GM21825 (cell line): ENCODE measurements at regions not wholly inside any gene's neighbourhood (a gene's known extent, or its start where the extent isn't known, plus 50 kb on each side); places are given as distances from the start of the nearest gene placed in this dataset.
A peak's percentile ranks its signal among the peaks of the same experiment; 100 is the strongest.

Experiments used
- ATAC-seq: cut with Tn5 transposase; IDR thresholded peaks from one replicate; pipeline ENCODE4 v1.9.1; 2021; ENCODE audit warnings: mild to moderate bottlenecking, moderate library complexity; ENCODE audit not compliant: unreplicated experiment

DNA sequence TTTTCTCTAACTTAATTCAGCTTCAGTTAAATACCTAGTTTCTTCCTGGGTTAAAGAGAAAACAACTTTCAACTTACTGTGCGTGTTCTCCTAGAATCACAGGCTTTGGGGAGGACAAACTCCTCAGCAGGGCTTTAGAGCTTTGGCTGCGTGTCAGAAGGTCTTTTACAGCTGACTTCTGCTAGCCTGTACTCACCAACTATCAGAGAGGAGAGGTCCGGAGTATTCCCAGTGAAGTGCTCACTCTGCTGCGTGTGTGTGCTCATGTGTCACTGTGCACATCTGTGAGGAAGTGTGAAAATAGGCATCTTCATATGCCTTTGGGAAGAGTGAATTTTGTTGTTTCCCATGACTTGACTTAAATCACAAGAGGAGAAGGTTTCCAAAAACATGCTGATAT is 423.2 kb upstream of the SGCD start:
- ATAC-seq, result no peak

GRCh38 chr5:155905364-155905763 is 421.6 kb upstream of the SGCD start:
- no peak for ATAC-seq

DNA sequence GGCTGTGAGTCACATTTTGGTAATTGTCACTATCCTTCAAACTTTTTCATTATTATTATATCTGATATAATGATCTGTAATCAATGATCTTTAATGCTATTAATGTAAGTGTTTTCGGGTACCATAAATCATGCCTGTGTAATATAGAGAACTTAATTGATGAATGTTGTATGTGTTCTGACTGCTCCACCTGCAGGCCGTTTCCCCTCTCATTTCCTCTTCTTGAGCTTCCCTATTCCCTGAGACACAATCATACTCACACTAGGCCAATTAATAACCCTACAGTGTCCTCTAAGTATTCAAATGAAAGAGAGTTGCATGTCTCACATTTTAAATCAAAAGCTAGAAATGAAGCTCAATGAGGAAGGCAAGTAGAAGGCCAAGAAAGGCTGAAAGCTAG is 420.9 kb upstream of the SGCD start:
- no peak for ATAC-seq

DNA sequence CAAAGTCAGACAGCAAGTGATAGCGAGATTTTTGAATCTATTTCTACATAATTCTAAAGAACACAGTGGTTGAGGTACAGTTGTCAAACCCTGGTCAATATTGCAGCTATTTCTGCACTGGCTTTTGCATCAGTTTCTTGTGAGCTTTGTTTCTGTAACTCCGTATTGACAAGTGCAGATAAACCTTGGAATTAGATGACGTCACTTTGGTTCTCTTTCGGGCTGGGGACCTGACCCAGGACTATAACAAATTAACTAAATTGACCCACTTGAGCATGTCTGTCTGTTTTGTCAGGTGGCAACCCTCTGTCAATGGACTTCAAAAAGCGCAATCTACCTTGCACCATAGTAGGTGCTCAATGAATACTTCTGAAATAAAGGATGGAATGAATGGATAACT is 418.4 kb upstream of the SGCD start:
- no peak for ATAC-seq

- no peak for ATAC-seq
These were observed 414.7 kb upstream of the SGCD start for GRCh38 chr5:155912291-155912690.

DNA sequence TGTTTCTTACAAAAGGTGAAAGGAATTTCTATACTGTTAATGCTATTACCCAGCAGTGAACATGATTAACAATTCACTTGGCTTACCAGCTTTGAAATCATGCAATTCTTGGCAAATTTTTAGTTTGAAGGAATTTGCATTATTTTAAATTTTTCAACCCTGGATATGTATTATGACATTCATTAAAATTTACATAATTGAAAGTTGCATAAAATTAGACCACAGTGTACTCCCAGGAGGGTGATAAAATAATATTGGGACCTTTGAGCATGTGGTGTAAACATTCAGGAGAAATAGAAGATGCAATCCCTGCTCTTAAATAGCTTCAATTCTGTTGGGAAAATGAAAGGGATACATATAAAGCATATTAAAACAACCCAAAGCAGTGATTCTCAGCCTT is 412.2 kb upstream of the SGCD start:
- no peak for ATAC-seq

GRCh38 chr5:155915601-155916000 is 411.4 kb upstream of the SGCD start:
- no peak for ATAC-seq

DNA sequence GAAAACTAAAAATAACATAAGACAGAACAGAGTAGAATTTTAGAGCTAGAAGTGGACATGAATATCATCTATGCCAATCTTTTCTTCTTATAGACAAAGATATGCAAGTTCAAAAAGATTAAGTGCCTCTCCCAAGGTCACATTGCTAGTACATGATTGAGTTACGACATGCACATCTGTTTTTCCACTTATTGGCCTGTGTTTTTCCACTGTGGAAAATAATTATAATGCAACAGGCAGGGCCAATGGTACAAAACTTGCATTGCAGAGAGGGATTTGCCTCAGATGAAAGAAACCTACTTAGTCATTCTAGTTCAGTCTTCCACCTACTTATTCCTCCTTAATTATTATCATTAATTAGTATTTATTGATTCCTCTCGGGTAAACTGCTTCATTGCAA is 407.8 kb upstream of the SGCD start:
- no peak for ATAC-seq

DNA sequence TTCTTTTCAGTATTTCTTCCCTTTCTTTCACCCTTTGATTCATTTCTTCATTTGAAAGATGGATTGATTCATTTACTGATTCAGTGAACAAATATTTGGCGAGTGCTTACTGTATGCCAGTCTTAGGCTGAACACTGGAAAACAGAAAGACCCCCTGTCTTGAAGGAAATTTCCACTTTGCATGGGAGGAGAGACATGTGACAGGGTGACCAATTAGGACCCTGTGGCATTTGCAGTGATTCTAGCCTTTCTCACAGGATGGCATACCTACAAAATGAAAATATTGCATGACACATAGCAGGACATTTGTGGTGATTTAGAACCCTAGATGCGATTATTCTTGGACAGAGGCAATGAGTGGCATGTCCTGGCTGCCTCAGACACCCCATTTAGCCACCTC is 407.2 kb upstream of the SGCD start:
- ATAC-seq, result no peak

DNA sequence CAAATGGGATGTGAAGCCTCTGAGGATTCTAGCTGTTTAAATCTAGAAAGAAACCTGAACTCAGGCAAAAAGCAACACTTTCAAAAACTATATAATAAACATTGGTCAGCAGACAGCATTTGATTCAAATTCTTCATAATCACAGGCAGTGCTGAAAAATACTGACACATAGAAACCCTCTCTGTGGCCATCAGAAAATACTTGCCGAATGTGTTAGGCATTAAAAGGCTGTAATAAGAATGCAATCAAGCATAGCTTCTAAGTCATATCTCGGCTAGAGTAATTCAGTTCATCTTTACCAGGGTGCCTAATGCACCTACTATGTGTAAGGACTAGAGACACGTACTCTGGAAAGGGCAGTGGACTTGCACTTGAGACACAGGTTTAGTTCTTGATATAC is 405.3 kb upstream of the SGCD start:
- no peak for ATAC-seq

- no peak for ATAC-seq
These were observed 403.2 kb upstream of the SGCD start for GRCh38 chr5:155923784-155924183.

DNA sequence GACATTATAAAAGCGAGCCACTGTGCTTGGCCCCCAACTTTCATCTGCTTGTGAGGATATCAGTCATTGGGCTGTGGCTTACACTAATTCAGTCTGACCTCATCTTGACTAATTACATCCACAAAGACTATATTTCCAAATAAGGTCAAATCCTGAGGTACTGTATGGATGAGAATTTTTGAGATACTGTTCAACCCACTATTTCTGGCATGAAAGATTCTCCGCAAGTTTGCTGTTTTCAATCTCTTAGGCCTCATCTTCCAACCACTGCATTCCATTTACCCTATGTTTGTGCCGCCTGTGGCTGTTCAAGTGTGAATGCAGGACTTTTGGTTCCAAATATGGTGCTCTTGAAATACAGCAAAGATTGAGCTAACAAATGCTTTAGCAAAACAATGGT is 400.9 kb upstream of the SGCD start:
- no peak for ATAC-seq

- ATAC-seq, result no peak
These were observed 400.2 kb upstream of the SGCD start for GRCh38 chr5:155926766-155927165.

DNA sequence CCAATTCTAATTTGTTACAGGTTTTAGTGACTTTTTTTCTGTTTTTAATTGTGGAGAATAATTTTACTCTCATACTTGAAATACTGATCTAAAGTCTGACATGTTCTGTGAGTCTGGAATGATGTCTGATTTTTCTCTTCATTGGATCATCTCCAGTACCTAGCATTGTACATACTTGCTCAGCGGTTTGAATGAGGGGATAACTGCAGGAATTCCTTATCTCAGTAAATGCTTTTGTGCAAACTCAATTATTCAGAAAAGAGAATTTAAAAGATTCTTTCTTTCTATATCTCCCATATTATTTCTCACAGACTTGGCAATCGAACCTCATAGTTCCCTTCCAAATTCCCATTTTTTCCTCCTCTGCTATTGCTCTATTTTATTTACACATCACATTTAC is 397.9 kb upstream of the SGCD start:
- ATAC-seq, result no peak

DNA sequence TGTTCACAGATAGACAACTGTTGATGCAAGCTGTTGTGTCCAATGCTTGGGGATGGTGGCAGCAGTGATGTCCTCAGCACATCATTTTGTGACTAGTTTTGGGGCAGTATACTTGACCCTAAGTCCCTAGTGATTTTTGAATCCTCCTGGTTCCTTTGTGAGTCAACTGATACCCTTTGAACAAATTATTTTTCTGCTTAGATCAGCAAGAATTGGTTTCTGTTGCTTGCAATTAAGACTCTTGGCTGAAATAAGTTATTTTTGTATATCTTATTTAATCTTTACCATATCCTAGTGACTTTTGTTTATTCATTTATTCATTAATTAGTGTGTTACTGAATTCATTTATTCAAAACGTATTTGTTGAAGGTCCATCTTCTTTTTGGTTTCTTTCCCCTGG is 392.0 kb upstream of the SGCD start:
- ATAC-seq, result no peak

- ATAC-seq, result no peak
These were observed 391.2 kb upstream of the SGCD start for GRCh38 chr5:155935723-155936122.

- no peak for ATAC-seq
These were observed 390.2 kb upstream of the SGCD start for GRCh38 chr5:155936520-155937406.

DNA sequence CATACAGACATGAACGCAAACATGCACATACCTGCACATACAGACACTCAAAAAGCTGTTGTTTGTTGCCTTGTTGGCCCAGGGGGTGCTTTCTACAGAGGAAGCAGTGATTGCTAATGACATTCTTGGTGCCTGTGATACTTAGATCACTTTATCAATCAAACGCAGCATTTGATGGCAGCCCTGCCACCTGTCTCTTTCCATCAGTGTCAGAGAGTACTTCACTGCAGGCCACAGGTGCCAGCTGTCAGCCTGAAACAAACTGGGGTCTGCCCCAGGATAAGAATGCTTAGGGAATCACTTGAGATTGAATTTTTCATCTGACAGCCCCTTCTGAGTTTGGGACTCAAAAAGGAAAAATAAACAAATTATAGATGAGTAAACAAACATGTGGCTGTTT is 388.9 kb upstream of the SGCD start:
- no peak for ATAC-seq

- no peak for ATAC-seq
These were observed 385.6 kb upstream of the SGCD start for GRCh38 chr5:155941340-155941739.

GRCh38 chr5:155943516-155944407 is 383.2 kb upstream of the SGCD start:
- peak; percentile 88 for ATAC-seq

DNA sequence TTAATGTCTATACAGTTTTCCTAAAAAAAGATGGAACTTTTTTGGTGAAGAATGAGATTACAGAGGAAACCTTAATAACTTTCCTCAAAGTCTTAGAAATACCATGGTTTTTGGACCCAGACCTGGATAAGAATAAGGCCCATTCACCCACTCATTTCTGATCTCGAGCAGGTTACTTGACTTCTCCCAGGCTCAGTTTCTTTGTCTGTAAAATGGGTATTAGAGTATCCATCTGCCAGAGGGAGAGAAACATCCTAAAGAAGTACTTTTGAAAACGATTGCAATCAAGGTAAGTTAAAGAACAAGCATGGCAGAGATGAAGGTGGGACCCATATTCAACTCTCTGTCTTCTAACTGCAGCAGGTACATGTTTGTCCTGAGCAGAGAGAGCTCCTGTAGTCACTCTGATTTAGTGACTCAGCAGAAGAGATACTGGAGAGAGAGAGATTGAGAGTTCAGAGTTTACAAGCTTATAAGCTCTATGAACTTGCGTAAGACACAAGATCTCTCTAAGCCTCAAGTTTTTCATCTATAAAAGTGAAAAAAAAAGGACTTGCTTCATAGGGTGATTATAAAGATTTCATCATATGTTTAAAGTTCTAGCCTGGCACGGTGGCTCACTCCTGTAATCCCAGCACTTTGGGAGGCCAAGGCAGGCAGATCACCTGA is 379.4 kb upstream of the SGCD start:
- no peak for ATAC-seq
